Fibroblast of skin of left biceps (primary cell): ENCODE measurements at regions not wholly inside any gene's neighbourhood (a gene's known extent, or its start where the extent isn't known, plus 50 kb on each side); places are given as distances from the start of the nearest gene placed in this dataset.
"Not testable (repeated sequence)": the region's sequence is repeated elsewhere in the genome, so short reads cannot be mapped to it uniquely, and the experiment has no call there.

Experiments
- DNase-seq, 2 experiments: peaks; one replicate each; pipeline ENCODE4 v3.0.0-alpha.2; 2013; ENCODE audit warnings: low read depth in 2 of 2

- DNase-seq: no peak
Observed at GRCh38 chr17:73847952-73848351, 203.7 kb upstream of the SDK2 start.

- no peak for DNase-seq
Observed at GRCh38 chr17:73850426-73850825, 206.2 kb upstream of the SDK2 start.

- no peak for DNase-seq
Observed at GRCh38 chr17:73851091-73851490, 206.8 kb upstream of the SDK2 start.

- DNase-seq: no peak
Observed at GRCh38 chr17:73851921-73852320, 207.7 kb upstream of the SDK2 start.

- DNase-seq: peak in 1 of 2 experiments; percentile 5
Observed at GRCh38 chr17:73855720-73856333, 211.6 kb upstream of the SDK2 start.

GRCh38 chr17:73856556-73856955, 212.3 kb upstream of the SDK2 start:
- DNase-seq: no peak

- not testable (repeated sequence) for DNase-seq
Observed at GRCh38 chr17:73859439-73860008, 215.3 kb upstream of the SDK2 start.

GRCh38 chr17:73861543-73861942, 217.3 kb upstream of the SDK2 start:
- no peak for DNase-seq

- DNase-seq: no peak
Observed at GRCh38 chr17:73863761-73864535, 219.7 kb upstream of the SDK2 start.

GRCh38 chr17:73865831-73866230, 221.6 kb upstream of the SDK2 start:
- no peak for DNase-seq

- DNase-seq: no peak
Observed at GRCh38 chr17:73867056-73867455, 222.8 kb upstream of the SDK2 start.

GRCh38 chr17:73870068-73870467, 225.8 kb upstream of the SDK2 start:
- no peak for DNase-seq

GRCh38 chr17:73870473-73870872, 226.2 kb upstream of the SDK2 start:
- no peak for DNase-seq

- no peak for DNase-seq
Observed at GRCh38 chr17:73872816-73873215, 228.6 kb upstream of the SDK2 start.

GRCh38 chr17:73874008-73874720, 229.9 kb upstream of the SDK2 start:
- no peak for DNase-seq

GRCh38 chr17:73875346-73875745, 231.1 kb upstream of the SDK2 start:
- DNase-seq: no peak

- DNase-seq: no peak
Observed at GRCh38 chr17:73877962-73878361, 233.7 kb upstream of the SDK2 start.

- no peak for DNase-seq
Observed at GRCh38 chr17:73878923-73879322, 234.7 kb upstream of the SDK2 start.

- no peak for DNase-seq
Observed at GRCh38 chr17:73879987-73880386, 235.7 kb upstream of the SDK2 start.

GRCh38 chr17:73882590-73882989, 238.3 kb upstream of the SDK2 start:
- no peak for DNase-seq

GRCh38 chr17:73883175-73883574, 238.9 kb upstream of the SDK2 start:
- DNase-seq: no peak

GRCh38 chr17:73887739-73888138, 243.5 kb upstream of the SDK2 start:
- no peak for DNase-seq

- no peak for DNase-seq
Observed at GRCh38 chr17:73888862-73889261, 244.6 kb upstream of the SDK2 start.
